ENCODE measurements at regions not wholly inside any gene's neighbourhood (a gene's known extent, or its start where the extent isn't known, plus 50 kb on each side); places are given as distances from the start of the nearest gene placed in this dataset.

DNA sequence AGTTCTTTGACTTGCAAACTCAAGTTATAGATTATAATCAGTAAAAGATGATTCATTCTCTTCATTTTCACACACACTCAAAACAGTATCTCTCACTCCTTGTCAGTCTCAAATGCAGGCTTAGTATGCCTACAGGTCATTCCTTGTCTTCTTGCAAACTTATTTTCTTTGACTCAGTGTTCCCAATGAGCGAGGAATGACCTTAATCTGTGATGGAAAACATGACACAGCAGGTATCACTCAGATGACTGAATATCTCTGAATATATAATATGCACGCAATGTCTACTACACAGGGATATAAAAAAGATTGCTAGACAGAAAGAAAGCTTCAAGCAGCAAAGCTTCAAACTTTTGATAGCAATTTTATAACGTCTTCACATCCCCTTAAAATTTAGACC, 127.8 kb upstream of the RGPD4 start:
- TF ChIP-seq, protein P1, sequence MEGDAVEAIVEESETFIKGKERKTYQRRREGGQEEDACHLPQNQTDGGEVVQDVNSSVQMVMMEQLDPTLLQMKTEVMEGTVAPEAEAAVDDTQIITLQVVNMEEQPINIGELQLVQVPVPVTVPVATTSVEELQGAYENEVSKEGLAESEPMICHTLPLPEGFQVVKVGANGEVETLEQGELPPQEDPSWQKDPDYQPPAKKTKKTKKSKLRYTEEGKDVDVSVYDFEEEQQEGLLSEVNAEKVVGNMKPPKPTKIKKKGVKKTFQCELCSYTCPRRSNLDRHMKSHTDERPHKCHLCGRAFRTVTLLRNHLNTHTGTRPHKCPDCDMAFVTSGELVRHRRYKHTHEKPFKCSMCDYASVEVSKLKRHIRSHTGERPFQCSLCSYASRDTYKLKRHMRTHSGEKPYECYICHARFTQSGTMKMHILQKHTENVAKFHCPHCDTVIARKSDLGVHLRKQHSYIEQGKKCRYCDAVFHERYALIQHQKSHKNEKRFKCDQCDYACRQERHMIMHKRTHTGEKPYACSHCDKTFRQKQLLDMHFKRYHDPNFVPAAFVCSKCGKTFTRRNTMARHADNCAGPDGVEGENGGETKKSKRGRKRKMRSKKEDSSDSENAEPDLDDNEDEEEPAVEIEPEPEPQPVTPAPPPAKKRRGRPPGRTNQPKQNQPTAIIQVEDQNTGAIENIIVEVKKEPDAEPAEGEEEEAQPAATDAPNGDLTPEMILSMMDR (conservative IDR thresholded peaks at IDR 0.05; ENCODE audit: low read depth in 2 of 2), result no peak
- TF ChIP-seq NANOG (IDR thresholded peaks at IDR 0.05; ENCODE audit: borderline replicate concordance), result no peak
- no peak for TF ChIP-seq ZNF114 (CRISPR knock-in tag; IDR thresholded peaks at IDR 0.05)
- no peak for TF ChIP-seq POLR2AphosphoS5 (IDR thresholded peaks at IDR 0.05; ENCODE audit: low read depth)
